ENCODE measurements at regions not wholly inside any gene's neighbourhood (a gene's known extent, or its start where the extent isn't known, plus 50 kb on each side); places are given as distances from the start of the nearest gene placed in this dataset.

DNA sequence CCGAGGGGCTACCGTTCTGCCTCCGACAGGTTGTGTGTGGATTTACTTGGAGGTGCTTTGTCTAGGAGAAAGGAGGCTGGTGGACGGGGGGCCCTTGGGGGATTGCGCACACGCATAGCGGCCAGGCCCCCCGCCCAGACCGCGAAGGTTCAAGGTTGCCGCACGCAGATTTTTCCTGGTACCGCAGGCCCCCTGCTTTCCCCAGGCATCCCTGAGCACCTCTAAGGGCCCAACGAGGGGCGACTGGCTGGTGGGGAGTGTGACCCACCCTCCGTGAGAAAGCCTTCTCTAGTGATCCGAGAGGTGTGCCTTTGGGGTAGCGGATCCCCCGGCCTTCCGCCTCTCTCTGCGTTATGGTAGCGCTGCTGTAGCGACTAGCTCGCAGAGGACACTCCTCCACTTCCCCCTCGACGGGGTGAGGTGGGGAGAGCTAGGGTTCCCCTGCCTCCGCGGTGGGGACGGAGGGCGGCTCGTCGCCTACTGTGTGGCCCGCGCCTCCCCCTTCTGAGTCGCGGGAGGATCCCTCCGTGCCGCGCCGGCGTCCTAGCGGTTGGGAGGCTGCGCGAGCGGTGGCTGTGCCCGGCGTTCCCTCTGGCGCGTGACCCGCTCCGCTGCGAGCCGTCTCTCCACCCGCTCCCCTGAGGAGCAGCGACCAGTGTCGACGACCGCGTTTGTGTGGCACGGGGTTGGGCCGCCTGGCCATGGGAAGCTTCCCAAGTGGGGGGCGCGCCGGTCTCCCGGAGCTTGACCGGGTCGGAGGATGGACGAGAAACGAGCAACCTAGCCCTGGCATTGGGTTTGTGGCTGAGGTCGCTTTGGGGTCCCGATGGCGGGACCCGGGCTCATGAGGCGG, 3900.0 kb upstream of the OR11H1 start:
- BruUV-seq (replicated peaks) = no TSS peak
- H3K79me2 ChIP-seq (ENCODE audit: control insufficient read depth, insufficient read depth, low read length) = no peaks in the 10 kb centered on the region
- H3K4me3 ChIP-seq = no peak overlapping the region
- no peak overlapping the region for H3K4me2 ChIP-seq (ENCODE audit: insufficient read depth, low read length)
- DNase-seq (ENCODE audit: extremely low read depth in 1 of 4, low spot score in 3 of 4) = no peak
- H3K9me1 ChIP-seq (ENCODE audit: control insufficient read depth, insufficient read depth, low read length) = no peaks in the 10 kb centered on the region
- no peak for ATAC-seq
- no peak overlapping the region for H3K9ac ChIP-seq (ENCODE audit: insufficient read depth in 1 of 2, low read depth in 2 of 2, low read length in 2 of 2)
- intact Hi-C loops (cut with micrococcal nuclease) (no loop called here), in situ Hi-C loops (cut with MboI) (no loop called here)
- POLR2A ChIA-PET = no interaction called here
- no peaks in the 10 kb centered on the region for H3K36me3 ChIP-seq (ENCODE audit: control insufficient read depth, insufficient read depth, low read length)
- no peaks in the 10 kb centered on the region for H3K27me3 ChIP-seq (ENCODE audit: control insufficient read depth in 2 of 2, insufficient read depth in 2 of 2, low read length in 2 of 2)
- peaks cover 2% of the 10 kb centered on the region; the same call in 1 of the 2 replicates for H3K9me3 ChIP-seq (replicated peaks; ENCODE audit: control insufficient read depth, insufficient read depth, low read depth, low read length)
- no peak for FAIRE-seq
- 38% methylated on average over 65 of the region's 74 CpGs for WGBS (ENCODE audit: insufficient coverage, low coverage, missing lambda C conversion rate)
- no peaks in the 10 kb centered on the region for H3K4me1 ChIP-seq (replicated peaks in 1 of 2; ENCODE audit: control insufficient read depth in 2 of 2, insufficient read depth in 2 of 2, low read length in 2 of 2)
- CTCF ChIA-PET (ENCODE audit: low intra/inter-chr PET ratio) = no interaction called here
- H3K27ac ChIP-seq (ENCODE audit: extremely low read depth, low read depth, low read length) = no peak overlapping the region
- H2AFZ ChIP-seq (ENCODE audit: low read depth, low read length) = no peak overlapping the region
- H4K20me1 ChIP-seq (replicated peaks; ENCODE audit: control insufficient read depth, insufficient read depth, low read length) = no peaks in the 10 kb centered on the region
- TF ChIP-seq, protein P1, sequence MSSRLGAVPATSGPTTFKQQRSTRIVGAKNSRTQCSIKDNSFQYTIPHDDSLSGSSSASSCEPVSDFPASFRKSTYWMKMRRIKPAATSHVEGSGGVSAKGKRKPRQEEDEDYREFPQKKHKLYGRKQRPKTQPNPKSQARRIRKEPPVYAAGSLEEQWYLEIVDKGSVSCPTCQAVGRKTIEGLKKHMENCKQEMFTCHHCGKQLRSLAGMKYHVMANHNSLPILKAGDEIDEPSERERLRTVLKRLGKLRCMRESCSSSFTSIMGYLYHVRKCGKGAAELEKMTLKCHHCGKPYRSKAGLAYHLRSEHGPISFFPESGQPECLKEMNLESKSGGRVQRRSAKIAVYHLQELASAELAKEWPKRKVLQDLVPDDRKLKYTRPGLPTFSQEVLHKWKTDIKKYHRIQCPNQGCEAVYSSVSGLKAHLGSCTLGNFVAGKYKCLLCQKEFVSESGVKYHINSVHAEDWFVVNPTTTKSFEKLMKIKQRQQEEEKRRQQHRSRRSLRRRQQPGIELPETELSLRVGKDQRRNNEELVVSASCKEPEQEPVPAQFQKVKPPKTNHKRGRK (tag; IDR thresholded peaks at IDR 0.05) = no peak
- TF ChIP-seq CHD2 (IDR thresholded peaks at IDR 0.05; ENCODE audit: low read depth, low read length) = no peak
- TF ChIP-seq, protein P2, sequence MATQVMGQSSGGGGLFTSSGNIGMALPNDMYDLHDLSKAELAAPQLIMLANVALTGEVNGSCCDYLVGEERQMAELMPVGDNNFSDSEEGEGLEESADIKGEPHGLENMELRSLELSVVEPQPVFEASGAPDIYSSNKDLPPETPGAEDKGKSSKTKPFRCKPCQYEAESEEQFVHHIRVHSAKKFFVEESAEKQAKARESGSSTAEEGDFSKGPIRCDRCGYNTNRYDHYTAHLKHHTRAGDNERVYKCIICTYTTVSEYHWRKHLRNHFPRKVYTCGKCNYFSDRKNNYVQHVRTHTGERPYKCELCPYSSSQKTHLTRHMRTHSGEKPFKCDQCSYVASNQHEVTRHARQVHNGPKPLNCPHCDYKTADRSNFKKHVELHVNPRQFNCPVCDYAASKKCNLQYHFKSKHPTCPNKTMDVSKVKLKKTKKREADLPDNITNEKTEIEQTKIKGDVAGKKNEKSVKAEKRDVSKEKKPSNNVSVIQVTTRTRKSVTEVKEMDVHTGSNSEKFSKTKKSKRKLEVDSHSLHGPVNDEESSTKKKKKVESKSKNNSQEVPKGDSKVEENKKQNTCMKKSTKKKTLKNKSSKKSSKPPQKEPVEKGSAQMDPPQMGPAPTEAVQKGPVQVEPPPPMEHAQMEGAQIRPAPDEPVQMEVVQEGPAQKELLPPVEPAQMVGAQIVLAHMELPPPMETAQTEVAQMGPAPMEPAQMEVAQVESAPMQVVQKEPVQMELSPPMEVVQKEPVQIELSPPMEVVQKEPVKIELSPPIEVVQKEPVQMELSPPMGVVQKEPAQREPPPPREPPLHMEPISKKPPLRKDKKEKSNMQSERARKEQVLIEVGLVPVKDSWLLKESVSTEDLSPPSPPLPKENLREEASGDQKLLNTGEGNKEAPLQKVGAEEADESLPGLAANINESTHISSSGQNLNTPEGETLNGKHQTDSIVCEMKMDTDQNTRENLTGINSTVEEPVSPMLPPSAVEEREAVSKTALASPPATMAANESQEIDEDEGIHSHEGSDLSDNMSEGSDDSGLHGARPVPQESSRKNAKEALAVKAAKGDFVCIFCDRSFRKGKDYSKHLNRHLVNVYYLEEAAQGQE (IDR thresholded peaks at IDR 0.05; ENCODE audit: borderline replicate concordance) = no peak
- TF ChIP-seq, protein P2 (CRISPR knock-in tag; IDR thresholded peaks at IDR 0.05; ENCODE audit: low read depth) = no peak
- TF ChIP-seq MYNN (IDR thresholded peaks at IDR 0.05) = no peak
- TF ChIP-seq MYNN (CRISPR knock-in tag; IDR thresholded peaks at IDR 0.05) = no peak
- no peak for TF ChIP-seq FOXK2 (conservative IDR thresholded peaks at IDR 0.05 in 1 of 2, IDR thresholded peaks at IDR 0.05 in 1 of 2; ENCODE audit: low read depth in 2 of 2)
- TF ChIP-seq, protein P3, sequence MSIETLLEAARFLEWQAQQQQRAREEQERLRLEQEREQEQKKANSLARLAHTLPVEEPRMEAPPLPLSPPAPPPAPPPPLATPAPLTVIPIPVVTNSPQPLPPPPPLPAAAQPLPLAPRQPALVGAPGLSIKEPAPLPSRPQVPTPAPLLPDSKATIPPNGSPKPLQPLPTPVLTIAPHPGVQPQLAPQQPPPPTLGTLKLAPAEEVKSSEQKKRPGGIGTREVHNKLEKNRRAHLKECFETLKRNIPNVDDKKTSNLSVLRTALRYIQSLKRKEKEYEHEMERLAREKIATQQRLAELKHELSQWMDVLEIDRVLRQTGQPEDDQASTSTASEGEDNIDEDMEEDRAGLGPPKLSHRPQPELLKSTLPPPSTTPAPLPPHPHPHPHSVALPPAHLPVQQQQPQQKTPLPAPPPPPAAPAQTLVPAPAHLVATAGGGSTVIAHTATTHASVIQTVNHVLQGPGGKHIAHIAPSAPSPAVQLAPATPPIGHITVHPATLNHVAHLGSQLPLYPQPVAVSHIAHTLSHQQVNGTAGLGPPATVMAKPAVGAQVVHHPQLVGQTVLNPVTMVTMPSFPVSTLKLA (conservative IDR thresholded peaks at IDR 0.05) = no peak
- TF ChIP-seq, protein P4, sequence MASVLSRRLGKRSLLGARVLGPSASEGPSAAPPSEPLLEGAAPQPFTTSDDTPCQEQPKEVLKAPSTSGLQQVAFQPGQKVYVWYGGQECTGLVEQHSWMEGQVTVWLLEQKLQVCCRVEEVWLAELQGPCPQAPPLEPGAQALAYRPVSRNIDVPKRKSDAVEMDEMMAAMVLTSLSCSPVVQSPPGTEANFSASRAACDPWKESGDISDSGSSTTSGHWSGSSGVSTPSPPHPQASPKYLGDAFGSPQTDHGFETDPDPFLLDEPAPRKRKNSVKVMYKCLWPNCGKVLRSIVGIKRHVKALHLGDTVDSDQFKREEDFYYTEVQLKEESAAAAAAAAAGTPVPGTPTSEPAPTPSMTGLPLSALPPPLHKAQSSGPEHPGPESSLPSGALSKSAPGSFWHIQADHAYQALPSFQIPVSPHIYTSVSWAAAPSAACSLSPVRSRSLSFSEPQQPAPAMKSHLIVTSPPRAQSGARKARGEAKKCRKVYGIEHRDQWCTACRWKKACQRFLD (CRISPR knock-in tag; IDR thresholded peaks at IDR 0.05) = no peak

All from K562 (cell line).